GM12878 (cell line): ENCODE measurements at regions not wholly inside any gene's neighbourhood (a gene's known extent, or its start where the extent isn't known, plus 50 kb on each side); places are given as distances from the start of the nearest gene placed in this dataset.

Experiments used
- CHD1 ChIP-seq: IDR thresholded peaks from 2 replicates; pipeline ENCODE4 v1.6.1; 2012; ENCODE audit warnings: low read depth, low read length, improper control_type of control experiment
- E2F8 ChIP-seq: fragments of 450-650 bp; IDR thresholded peaks from 2 replicates; pipeline ENCODE4 v1.6.1; 2018; ENCODE audit warnings: mild to moderate bottlenecking, low read depth, moderate library complexity; ENCODE audit not compliant: partially characterized antibody
- EGR1 ChIP-seq, 2 experiments: IDR thresholded peaks; 1 replicate in 1 of 2; 2 replicates in 1 of 2; pipeline ENCODE4 v1.6.1; 2011 to 2012; ENCODE audit warnings: low read depth in 2 of 2, low read length in 2 of 2, borderline replicate concordance in 1 of 2, mild to moderate bottlenecking in 1 of 2, moderate library complexity in 1 of 2
- GABPA ChIP-seq: IDR thresholded peaks from 2 replicates; pipeline ENCODE4 v1.6.1; 2014; ENCODE audit warnings: antibody characterized with exemption, low read depth, mild to moderate bottlenecking, inconsistent platforms
- HCFC1 ChIP-seq: fragments of 150-350 bp; IDR thresholded peaks from 2 replicates; pipeline ENCODE4 v1.6.1; 2014; ENCODE audit warnings: low read length
- HSF1 ChIP-seq: fragments of 150-350 bp; IDR thresholded peaks from 2 replicates; pipeline ENCODE4 v1.6.1; 2014; ENCODE audit warnings: mild to moderate bottlenecking, low read depth, low read length
- IRF4 ChIP-seq: IDR thresholded peaks from 2 replicates; pipeline ENCODE4 v1.6.1; 2011; ENCODE audit warnings: low read depth, low read length
- JUNB ChIP-seq: IDR thresholded peaks from 2 replicates; pipeline ENCODE4 v1.6.1; 2016; ENCODE audit warnings: antibody characterized with exemption, mild to moderate bottlenecking
- NFYA ChIP-seq: IDR thresholded peaks from 2 replicates; pipeline ENCODE4 v1.6.1; 2011; ENCODE audit warnings: low read depth, mild to moderate bottlenecking, low read length, improper control_type of control experiment, borderline replicate concordance
- NR2F1 ChIP-seq: fragments of 450-650 bp; conservative IDR thresholded peaks from 2 replicates; pipeline ENCODE4 v1.6.1; 2017; ENCODE audit warnings: mild to moderate bottlenecking
- PAX5 ChIP-seq: IDR thresholded peaks from 2 replicates; pipeline ENCODE4 v1.6.1; 2011; ENCODE audit warnings: low read depth, low read length, borderline replicate concordance
- PAX8 ChIP-seq: fragments of 450-650 bp; IDR thresholded peaks from 2 replicates; pipeline ENCODE4 v1.6.1; 2017; ENCODE audit warnings: mild to moderate bottlenecking, moderate library complexity
- RAD21 ChIP-seq: IDR thresholded peaks from 2 replicates; pipeline ENCODE4 v1.6.1; 2011; ENCODE audit warnings: mild to moderate bottlenecking, low read depth, low read length, moderate library complexity; ENCODE audit not compliant: insufficient read depth
- RELA ChIP-seq: fragments of 450-650 bp; IDR thresholded peaks from 2 replicates; pipeline ENCODE4 v1.8.0; 2014; ENCODE audit warnings: borderline replicate concordance; ENCODE audit not compliant: partially characterized antibody
- SP1 ChIP-seq: IDR thresholded peaks from one replicate; pipeline ENCODE4 v1.6.1; 2011; ENCODE audit warnings: low read depth, low read length
- SRF ChIP-seq, 2 experiments: IDR thresholded peaks; 2 replicates each; pipeline ENCODE4 v1.6.1; 2011; ENCODE audit warnings: low read depth in 2 of 2, low read length in 2 of 2, mild to moderate bottlenecking in 1 of 2, moderate library complexity in 1 of 2
- TARDBP ChIP-seq: IDR thresholded peaks from 2 replicates; pipeline ENCODE4 v1.6.1; 2016; ENCODE audit warnings: borderline replicate concordance
- ZBED1 ChIP-seq: IDR thresholded peaks from 2 replicates; pipeline ENCODE4 v1.6.1; 2016; ENCODE audit warnings: borderline replicate concordance

- TF ChIP-seq E2F8 (no peak), HCFC1 (0 out of 2 replicates have a peak, but pooled peaks have one; percentile 10), CHD1 (no peak), SP1 (peak; percentile 22), ZBED1 (peak; percentile 80; the same call in 1 of the 2 replicates), TARDBP (no peak), NFYA (no peak), JUNB (peak; percentile 81), EGR1 (IDR thresholded peaks at IDR 0.05; ENCODE audit: borderline replicate concordance in 1 of 2, low read depth in 2 of 2, low read length in 2 of 2) (peak in 1 of 2 experiments; percentile 70; a peak in 2 of 3 replicates), SRF (IDR thresholded peaks at IDR 0.05; ENCODE audit: low read depth in 2 of 2, low read length in 2 of 2) (no peak), RELA (no peak), GABPA (no peak), NR2F1 (no peak), HSF1 (no peak), RAD21 (no peak), PAX8 (no peak), IRF4 (peak; percentile 80), PAX5 (peak; percentile 66; the same call in 1 of the 2 replicates)
Observed at GRCh38 chr13:29935309-29935981, 85.0 kb upstream of the UBL3 start (continued).
